ENCODE measurements at regions not wholly inside any gene's neighbourhood (a gene's known extent, or its start where the extent isn't known, plus 50 kb on each side); places are given as distances from the start of the nearest gene placed in this dataset.
"Not testable (repeated sequence)": the region's sequence is repeated elsewhere in the genome, so short reads cannot be mapped to it uniquely, and the experiment has no call there.

DNA sequence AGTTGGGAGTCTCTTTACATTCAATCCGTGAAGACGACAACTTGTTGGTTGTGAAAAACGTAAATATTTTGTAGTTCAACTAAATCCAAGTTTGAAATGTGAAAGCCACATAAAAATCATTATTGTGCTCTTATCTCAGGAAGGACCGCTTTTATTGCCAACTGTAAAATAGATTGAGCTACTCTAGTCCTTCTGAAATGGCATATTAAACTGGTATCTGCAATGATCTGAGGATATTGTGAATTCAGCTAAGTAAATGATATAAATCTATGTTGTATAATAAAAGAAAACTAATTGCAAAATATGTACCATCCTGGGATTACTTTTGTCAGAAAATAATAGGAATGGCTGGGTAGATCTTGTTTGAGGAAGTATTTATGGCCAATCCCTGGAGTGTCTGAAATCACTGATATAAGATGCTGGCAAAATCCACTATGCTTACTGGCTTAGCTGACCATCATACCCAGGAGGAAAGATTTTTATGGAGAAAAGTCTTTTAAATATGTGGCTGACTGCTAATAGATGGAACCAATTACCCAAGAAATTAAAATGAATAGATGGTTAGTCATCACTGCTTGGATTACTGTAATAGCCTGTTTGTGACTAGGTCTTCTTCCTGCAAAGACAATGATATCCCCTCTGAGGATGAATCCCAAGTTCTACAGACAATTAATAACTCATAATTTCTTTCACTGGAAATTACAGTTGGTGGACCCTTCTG is 191.8 kb downstream of the SEMA6D start:
- H3K4me3 Mint-ChIP-seq: no peak overlapping the region
- DNase-seq (ENCODE audit: low spot score in 2 of 2): no peak
- H3K9me3 Mint-ChIP-seq: peaks cover 2% of the 10 kb centered on the region
- ATAC-seq: no peak
- no peaks in the 10 kb centered on the region for H3K36me3 Mint-ChIP-seq
- H3K4me1 Mint-ChIP-seq: no peaks in the 10 kb centered on the region
- H3K27ac Mint-ChIP-seq: no peak overlapping the region

DNA sequence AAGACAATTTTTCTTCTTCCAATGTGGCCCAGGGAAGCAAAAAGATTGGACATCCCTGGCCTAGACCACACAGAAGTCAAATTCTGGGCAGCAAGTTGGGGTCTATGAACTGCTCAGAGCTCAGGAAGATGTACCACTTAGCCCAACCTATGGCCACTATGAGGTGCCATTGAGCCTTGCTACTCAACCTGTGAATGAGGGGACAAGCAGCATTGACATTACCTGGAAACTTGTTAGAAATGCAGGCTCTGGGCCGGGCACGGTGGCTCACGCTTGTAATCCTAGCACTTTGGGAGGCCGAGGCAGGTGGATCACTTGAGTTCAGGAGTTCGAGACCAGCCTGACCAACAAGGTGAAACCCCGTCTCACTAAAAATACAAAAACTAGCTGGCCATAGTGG is 195.6 kb downstream of the SEMA6D start:
- not testable (repeated sequence) for H3K4me3 Mint-ChIP-seq; ATAC-seq; H3K9me3 Mint-ChIP-seq; DNase-seq (ENCODE audit: low spot score in 2 of 2); H3K27ac Mint-ChIP-seq; H3K36me3 Mint-ChIP-seq; H3K4me1 Mint-ChIP-seq

- DNase-seq (ENCODE audit: low spot score in 2 of 2): no peak
- no peak for ATAC-seq
- Mint-ChIP-seq H3K27ac (no peak overlapping the region), H3K9me3 (no peaks in the 10 kb centered on the region), H3K36me3 (no peaks in the 10 kb centered on the region), H3K4me3 (no peak overlapping the region), H3K4me1 (no peaks in the 10 kb centered on the region)
Measured at GRCh38 chr15:47917881-47918280, 200.6 kb downstream of the SEMA6D start.

- no peaks in the 10 kb centered on the region for H3K4me1 Mint-ChIP-seq
- H3K9me3 Mint-ChIP-seq: no peaks in the 10 kb centered on the region
- H3K27ac Mint-ChIP-seq: no peak overlapping the region
- H3K4me3 Mint-ChIP-seq: no peak overlapping the region
- H3K36me3 Mint-ChIP-seq: no peaks in the 10 kb centered on the region
- DNase-seq (ENCODE audit: low spot score in 2 of 2) (no peak), ATAC-seq (no peak)
Measured at GRCh38 chr15:47918877-47919276, 201.6 kb downstream of the SEMA6D start.

GRCh38 chr15:47924381-47924780 is 196.4 kb upstream of the SLC24A5 start:
- ATAC-seq: no peak
- H3K4me3 Mint-ChIP-seq: no peak overlapping the region
- no peaks in the 10 kb centered on the region for H3K4me1 Mint-ChIP-seq
- H3K9me3 Mint-ChIP-seq: peaks cover 4% of the 10 kb centered on the region
- H3K27ac Mint-ChIP-seq: no peak overlapping the region
- DNase-seq (ENCODE audit: low spot score in 2 of 2): no peak
- no peaks in the 10 kb centered on the region for H3K36me3 Mint-ChIP-seq

- H3K27ac Mint-ChIP-seq: no peak overlapping the region
- H3K9me3 Mint-ChIP-seq: peaks cover 5% of the 10 kb centered on the region
- no peaks in the 10 kb centered on the region for H3K4me1 Mint-ChIP-seq
- no peak for ATAC-seq
- H3K36me3 Mint-ChIP-seq: no peaks in the 10 kb centered on the region
- H3K4me3 Mint-ChIP-seq: no peak overlapping the region
- DNase-seq (ENCODE audit: low spot score in 2 of 2): no peak
Measured at GRCh38 chr15:47929138-47929803, 191.5 kb upstream of the SLC24A5 start.

DNA sequence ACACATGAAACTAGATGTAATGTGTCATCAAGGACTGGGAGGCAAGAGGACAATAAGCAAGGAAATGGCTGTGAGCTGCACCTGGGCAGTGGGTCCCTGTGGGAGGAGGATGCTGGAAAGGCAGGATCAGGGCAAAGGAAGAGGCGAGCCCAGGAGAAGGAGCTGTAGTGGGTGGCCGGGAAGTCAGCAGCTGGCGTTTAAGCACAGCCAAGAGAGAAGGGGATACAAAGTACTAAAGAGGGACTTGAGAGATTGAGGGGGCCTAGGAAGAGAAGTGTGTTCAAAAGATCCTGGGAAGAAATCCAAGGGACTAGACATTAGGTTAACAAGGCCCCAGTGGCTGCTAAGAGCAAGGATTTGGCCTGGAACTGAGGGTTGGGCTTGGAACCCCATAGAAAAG is 188.5 kb upstream of the SLC24A5 start:
- Mint-ChIP-seq H3K4me3 (no peak overlapping the region), H3K27ac (no peak overlapping the region), H3K9me3 (peaks cover 4% of the 10 kb centered on the region), H3K4me1 (no peaks in the 10 kb centered on the region), H3K36me3 (no peaks in the 10 kb centered on the region)
- ATAC-seq (no peak), DNase-seq (ENCODE audit: low spot score in 2 of 2) (no peak)

- Mint-ChIP-seq H3K4me3 (no peak overlapping the region), H3K36me3 (no peaks in the 10 kb centered on the region), H3K4me1 (no peaks in the 10 kb centered on the region), H3K27ac (no peak overlapping the region), H3K9me3 (peaks cover 4% of the 10 kb centered on the region)
- ATAC-seq (no peak), DNase-seq (ENCODE audit: low spot score in 2 of 2) (no peak)
Measured at GRCh38 chr15:47932951-47933641, 187.7 kb upstream of the SLC24A5 start.

DNA sequence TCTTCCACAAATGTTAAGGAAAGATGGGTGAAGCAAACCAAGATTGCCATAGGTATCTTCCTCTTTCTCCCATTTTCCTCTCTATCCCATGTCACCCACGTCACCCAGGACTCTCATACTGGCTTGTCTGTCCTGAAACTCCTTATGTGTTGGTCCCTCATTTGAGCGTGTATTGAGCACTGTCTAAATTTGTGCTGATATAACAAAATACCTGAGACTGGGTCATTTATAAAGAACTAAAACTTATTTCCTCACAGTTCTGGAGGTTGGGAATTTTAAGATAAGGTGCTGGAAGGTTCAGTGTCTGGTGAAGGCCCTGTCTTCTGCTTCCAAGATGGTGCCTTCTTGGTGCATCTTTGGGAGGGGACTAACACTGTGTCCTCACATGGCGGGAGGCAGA is 186.9 kb upstream of the SLC24A5 start:
- Mint-ChIP-seq H3K9me3 (peaks cover 4% of the 10 kb centered on the region), H3K36me3 (no peaks in the 10 kb centered on the region), H3K4me3 (no peak overlapping the region), H3K27ac (no peak overlapping the region), H3K4me1 (no peaks in the 10 kb centered on the region)
- DNase-seq (ENCODE audit: low spot score in 2 of 2) (no peak), ATAC-seq (no peak)

GRCh38 chr15:47934342-47934741 is 186.4 kb upstream of the SLC24A5 start:
- peaks cover 4% of the 10 kb centered on the region for H3K9me3 Mint-ChIP-seq
- H3K27ac Mint-ChIP-seq: no peak overlapping the region
- ATAC-seq (no peak), DNase-seq (ENCODE audit: low spot score in 2 of 2) (no peak)
- no peak overlapping the region for H3K4me3 Mint-ChIP-seq
- H3K4me1 Mint-ChIP-seq: no peaks in the 10 kb centered on the region
- no peaks in the 10 kb centered on the region for H3K36me3 Mint-ChIP-seq

DNA sequence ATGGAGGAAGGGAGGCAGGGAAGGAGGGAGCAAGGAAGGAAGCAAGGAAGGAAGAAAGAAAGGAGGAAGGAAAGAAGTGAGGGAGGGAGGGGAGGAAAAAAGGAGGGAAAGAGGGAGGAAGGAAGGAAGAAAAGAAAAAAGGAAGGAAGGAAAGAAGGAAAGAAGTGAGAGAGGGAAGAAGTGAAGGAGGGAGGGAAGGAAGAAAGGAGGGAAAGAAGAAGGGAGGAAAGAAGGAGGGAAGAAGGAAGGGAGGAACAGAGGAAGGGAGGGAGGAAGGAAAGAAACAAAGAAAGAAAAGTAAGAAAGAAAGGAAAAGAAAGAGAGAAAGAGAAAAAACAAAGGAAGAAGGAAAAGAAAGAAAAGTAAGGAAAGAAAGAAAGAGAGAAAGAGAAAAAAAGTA is 183.0 kb upstream of the SLC24A5 start:
- no peaks in the 10 kb centered on the region for H3K4me1 Mint-ChIP-seq
- peaks cover 11% of the 10 kb centered on the region for H3K9me3 Mint-ChIP-seq
- DNase-seq (ENCODE audit: low spot score in 2 of 2) (no peak), ATAC-seq (no peak)
- H3K36me3 Mint-ChIP-seq: no peaks in the 10 kb centered on the region
- H3K4me3 Mint-ChIP-seq: no peak overlapping the region
- H3K27ac Mint-ChIP-seq: no peak overlapping the region

DNA sequence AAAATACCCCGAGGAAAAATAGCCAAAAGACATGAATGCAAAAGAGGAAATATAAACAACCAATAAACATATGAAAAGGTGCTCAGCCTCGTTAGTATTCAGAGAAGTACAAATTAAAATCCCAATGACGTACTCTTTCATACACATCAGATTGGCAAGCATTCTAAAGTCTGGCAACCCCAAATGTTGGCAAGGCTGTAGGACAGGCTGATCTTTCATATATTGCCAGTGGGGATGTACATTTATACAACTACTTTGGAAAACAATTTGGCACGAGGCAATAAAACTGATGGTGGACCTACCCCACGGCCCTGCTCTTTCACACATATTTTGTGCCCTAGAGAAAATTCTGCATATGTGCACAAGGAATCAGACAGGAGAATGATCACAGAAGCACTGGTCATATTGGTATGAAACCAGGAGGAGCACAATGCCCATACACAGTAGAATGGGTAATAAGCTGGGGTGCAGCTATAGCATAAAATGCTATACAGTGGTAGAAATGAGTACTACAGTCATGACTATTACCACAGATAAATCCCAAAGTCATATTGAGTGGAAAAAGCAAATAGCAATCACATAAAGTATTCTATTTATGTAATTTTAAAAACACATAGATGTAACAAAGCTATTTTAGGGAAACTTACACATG is 176.0 kb upstream of the SLC24A5 start:
- Mint-ChIP-seq H3K4me3 (no peak overlapping the region), H3K36me3 (no peaks in the 10 kb centered on the region), H3K4me1 (no peaks in the 10 kb centered on the region), H3K9me3 (peaks cover 10% of the 10 kb centered on the region), H3K27ac (no peak overlapping the region)
- DNase-seq (ENCODE audit: low spot score in 2 of 2): no peak
- no peak for ATAC-seq

GRCh38 chr15:47945872-47946650 is 174.7 kb upstream of the SLC24A5 start:
- Mint-ChIP-seq H3K4me3 (no peak overlapping the region), H3K9me3 (peaks cover 8% of the 10 kb centered on the region), H3K4me1 (no peaks in the 10 kb centered on the region), H3K36me3 (no peaks in the 10 kb centered on the region), H3K27ac (no peak overlapping the region)
- no peak for DNase-seq (ENCODE audit: low spot score in 2 of 2)
- no peak for ATAC-seq

DNA sequence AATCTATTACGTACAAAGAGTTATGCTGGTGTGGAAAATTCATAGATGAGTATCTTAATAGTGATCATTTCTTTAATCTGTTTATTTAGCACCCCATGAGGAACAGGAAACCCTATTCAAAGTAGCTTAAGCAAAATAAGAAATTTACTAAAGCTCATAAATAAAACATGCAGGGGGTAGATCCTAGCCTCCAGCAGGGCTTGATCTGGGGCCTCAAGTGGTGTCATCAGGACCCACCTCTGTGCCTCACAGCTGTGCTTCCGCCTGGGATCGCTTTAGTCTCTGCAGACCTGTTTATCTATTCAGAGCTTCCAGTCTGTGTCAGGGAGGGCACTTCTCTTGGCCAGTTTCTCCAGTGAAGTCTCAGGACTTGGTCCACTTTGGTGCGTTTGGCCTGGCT is 171.0 kb upstream of the SLC24A5 start:
- DNase-seq (ENCODE audit: low spot score in 2 of 2) (no peak), ATAC-seq (no peak)
- Mint-ChIP-seq H3K4me3 (no peak overlapping the region), H3K36me3 (no peaks in the 10 kb centered on the region), H3K4me1 (no peaks in the 10 kb centered on the region), H3K9me3 (peaks cover 4% of the 10 kb centered on the region), H3K27ac (no peak overlapping the region)

- no peaks in the 10 kb centered on the region for H3K36me3 Mint-ChIP-seq
- peaks cover 4% of the 10 kb centered on the region for H3K9me3 Mint-ChIP-seq
- H3K27ac Mint-ChIP-seq: no peak overlapping the region
- DNase-seq (ENCODE audit: low spot score in 2 of 2): no peak
- no peak overlapping the region for H3K4me3 Mint-ChIP-seq
- no peaks in the 10 kb centered on the region for H3K4me1 Mint-ChIP-seq
- no peak for ATAC-seq
Measured at GRCh38 chr15:47950447-47950846, 170.3 kb upstream of the SLC24A5 start.

Data from stimulated activated effector memory CD8-positive, alpha-beta T cell treated with anti-CD3 and anti-CD28 coated beads, Interleukin-12 subunit alpha, Interleukin-12 subunit beta, amount 100 ng/mL, for 72 hours (primary cell).